H1 (cell line): ENCODE measurements at regions not wholly inside any gene's neighbourhood (a gene's known extent, or its start where the extent isn't known, plus 50 kb on each side); places are given as distances from the start of the nearest gene placed in this dataset.

Experiments used
- CTCF ChIA-PET: fragments of 300-600 bp; sonication (Branson Sonifier 250); formaldehyde crosslinking; loops from one replicate; lab custom pipeline; 2021; ENCODE audit not compliant: partially characterized antibody; lab: Charles Lee
- POLR2A ChIA-PET: fragments of 300-600 bp; sonication (Branson Sonifier 250); formaldehyde crosslinking; loops from one replicate; lab custom pipeline; 2021; ENCODE audit warnings: inconsistent platforms; ENCODE audit not compliant: partially characterized antibody; lab: Charles Lee
- DNase-seq, 2 experiments: peaks; one replicate each; pipeline versions ENCODE4 v3.0.0 to v3.0.0-alpha.2; 2010 to 2022; ENCODE audit warnings: low spot score in 2 of 2, low read depth in 1 of 2, mixed read lengths in 1 of 2
- FAIRE-seq: peaks from 2 replicates; lab custom pipeline; 2011; peaks lifted over from hg19 to GRCh38; lab: Jason Lieb, UNC
- H2AFZ ChIP-seq: 2 replicates; pipeline ENCODE4 v1.8.1; 2012; ENCODE audit warnings: low read length, inconsistent platforms
- H2AK5ac ChIP-seq: 2 replicates; pipeline ENCODE4 v1.6.1; 2013; ENCODE audit warnings: low read depth, low read length
- H2BK120ac ChIP-seq: replicated peaks from 2 replicates; pipeline ENCODE3; 2013; ENCODE audit warnings: low read depth, low read length, inconsistent platforms
- H2BK12ac ChIP-seq: 2 replicates; pipeline ENCODE4 v1.6.1; 2013; ENCODE audit warnings: low read depth, low read length
- H2BK15ac ChIP-seq: 2 replicates; pipeline ENCODE4 v1.6.1; 2013; ENCODE audit warnings: low read length
- H2BK20ac ChIP-seq: 2 replicates; pipeline ENCODE4 v1.6.1; 2013; ENCODE audit warnings: low read length
- H2BK5ac ChIP-seq: 2 replicates; pipeline ENCODE4 v1.6.1; 2013; ENCODE audit warnings: low read depth, low read length
- H3K14ac ChIP-seq: 2 replicates; pipeline ENCODE4 v1.6.1; 2013; ENCODE audit warnings: inconsistent platforms; ENCODE audit not compliant: insufficient read length
- H3K18ac ChIP-seq: 2 replicates; pipeline ENCODE4 v1.6.1; 2013; ENCODE audit warnings: low read length; ENCODE audit errors: extremely low read depth
- H3K23ac ChIP-seq: 2 replicates; pipeline ENCODE4 v1.6.1; 2013; ENCODE audit warnings: inconsistent platforms; ENCODE audit not compliant: insufficient read length
- H3K23me2 ChIP-seq: 2 replicates; pipeline ENCODE4 v1.6.1; 2013; ENCODE audit warnings: low read depth, low read length
- H3K27ac ChIP-seq: 2 replicates; pipeline ENCODE4 v1.6.1; 2011; ENCODE audit warnings: low read depth, low read length, inconsistent platforms
- H3K27me3 ChIP-seq, 4 experiments: replicated peaks in 1 of 4; 1 replicate in 1 of 4; 2 replicates in 3 of 4; pipeline versions ENCODE4 v1.6.1 to v1.8.1; 2011 to 2013; ENCODE audit warnings: low read length in 3 of 4, mild to moderate bottlenecking in 3 of 4, inconsistent platforms in 2 of 4, mixed read lengths in 2 of 4, moderate library complexity in 1 of 4; ENCODE audit not compliant: control insufficient read depth in 3 of 4, insufficient read depth in 3 of 4; ENCODE audit errors: extremely low read depth in 1 of 4
- H3K36me3 ChIP-seq, 4 experiments: 2 replicates each; pipeline versions ENCODE4 v1.6.1 to v1.8.1; 2011 to 2013; ENCODE audit warnings: mild to moderate bottlenecking in 4 of 4, low read length in 3 of 4, moderate library complexity in 2 of 4, control low read depth in 1 of 4, inconsistent platforms in 1 of 4; ENCODE audit not compliant: insufficient read depth in 4 of 4, control insufficient read depth in 2 of 4
- H3K4ac ChIP-seq: replicated peaks from 2 replicates; pipeline ENCODE3; 2013; ENCODE audit warnings: low read length, low read depth, mixed read lengths, inconsistent platforms; ENCODE audit not compliant: insufficient read length
- H3K4me1 ChIP-seq, 4 experiments: replicated peaks in 1 of 4; 1 replicate in 1 of 4; 2 replicates in 3 of 4; pipeline versions ENCODE4 v1.6.1 to v1.8.1; 2011 to 2013; ENCODE audit warnings: low read length in 3 of 4, inconsistent platforms in 2 of 4, mixed read lengths in 1 of 4; ENCODE audit not compliant: insufficient read depth in 4 of 4, control insufficient read depth in 3 of 4
- H3K4me2 ChIP-seq, 2 experiments: 2 replicates each; pipeline versions ENCODE4 v1.6.1 to v1.8.1; 2011 to 2013; ENCODE audit warnings: low read depth in 2 of 2, low read length in 2 of 2, control low read depth in 1 of 2, inconsistent platforms in 1 of 2, mild to moderate bottlenecking in 1 of 2; ENCODE audit not compliant: insufficient read depth in 1 of 2
- H3K4me3 ChIP-seq, 4 experiments: fragments of 200-600, 300-600 bp in 1 of 4; sonication (generic), shearing (Covaris generic), sonication (Bioruptor Twin) in 1 of 4; 2 replicates each; pipeline versions ENCODE4 v1.5.1 to v1.8.1; 2011 to 2016; ENCODE audit warnings: low read length in 4 of 4, low read depth in 3 of 4, control low read depth in 2 of 4, inconsistent platforms in 2 of 4, mild to moderate bottlenecking in 2 of 4, mixed read lengths in 1 of 4, moderate library complexity in 1 of 4; ENCODE audit not compliant: insufficient read depth in 2 of 4; ENCODE audit errors: extremely low read depth in 1 of 4
- H3K56ac ChIP-seq: replicated peaks from 2 replicates; pipeline ENCODE3; 2013; ENCODE audit warnings: low read depth, mild to moderate bottlenecking, mixed read lengths, low read length, inconsistent platforms; ENCODE audit not compliant: insufficient read length
- H3K79me1 ChIP-seq: 2 replicates; pipeline ENCODE4 v1.6.1; 2013; ENCODE audit warnings: low read depth, low read length, control low read depth
- H3K79me2 ChIP-seq, 2 experiments: 2 replicates each; pipeline versions ENCODE4 v1.6.1 to v1.8.1; 2012 to 2013; ENCODE audit warnings: low read length in 2 of 2, mild to moderate bottlenecking in 2 of 2, inconsistent platforms in 1 of 2; ENCODE audit not compliant: insufficient read depth in 2 of 2, control insufficient read depth in 1 of 2
- H3K9ac ChIP-seq, 4 experiments: replicated peaks in 1 of 4; 1 replicate in 1 of 4; 2 replicates in 3 of 4; pipeline versions ENCODE4 v1.6.1 to v1.8.1; 2011 to 2013; ENCODE audit warnings: low read depth in 3 of 4, low read length in 3 of 4, control low read depth in 2 of 4, mild to moderate bottlenecking in 2 of 4, moderate library complexity in 2 of 4, inconsistent platforms in 1 of 4; ENCODE audit errors: extremely low read depth in 1 of 4
- H3K9me3 ChIP-seq, 2 experiments: 2 replicates each; pipeline versions ENCODE4 v1.6.1 to v1.8.1; 2012 to 2013; ENCODE audit warnings: mild to moderate bottlenecking in 2 of 2, moderate library complexity in 2 of 2, control low read depth in 1 of 2, inconsistent platforms in 1 of 2, low read depth in 1 of 2, low read length in 1 of 2, mixed read lengths in 1 of 2; ENCODE audit not compliant: insufficient read depth in 2 of 2
- H4K20me1 ChIP-seq, 2 experiments: replicated peaks in 1 of 2; 2 replicates each; pipeline versions ENCODE3 to v1.8.1; 2011 to 2013; ENCODE audit warnings: inconsistent platforms in 2 of 2, low read length in 2 of 2, mild to moderate bottlenecking in 1 of 2; ENCODE audit not compliant: insufficient read depth in 2 of 2, control insufficient read depth in 1 of 2
- H4K5ac ChIP-seq: 2 replicates; pipeline ENCODE4 v1.6.1; 2013; ENCODE audit warnings: low read length, low read depth, mixed read lengths, inconsistent platforms; ENCODE audit not compliant: insufficient read length
- H4K8ac ChIP-seq: 2 replicates; pipeline ENCODE4 v1.8.0; 2013; ENCODE audit warnings: mild to moderate bottlenecking, moderate library complexity, low read length, inconsistent platforms; ENCODE audit not compliant: insufficient read depth; ENCODE audit errors: extremely low read depth
- H4K91ac ChIP-seq: replicated peaks from 2 replicates; pipeline ENCODE3; 2013; ENCODE audit warnings: low read length, mixed read lengths, inconsistent platforms; ENCODE audit not compliant: insufficient read length
- ATF2 ChIP-seq: IDR thresholded peaks from 2 replicates; pipeline ENCODE4 v1.6.1; 2012; ENCODE audit warnings: low read length, inconsistent platforms
- BRCA1 ChIP-seq: IDR thresholded peaks from 2 replicates; pipeline ENCODE4 v1.6.1; 2012; ENCODE audit warnings: low read depth, low read length, improper control_type of control experiment
- CBX5 ChIP-seq: fragments of 300-800, 300-1000 bp; sonication (generic); IDR thresholded peaks from 2 replicates; pipeline ENCODE4 v1.7.1; 2016; ENCODE audit warnings: antibody characterized with exemption, low read length, low read depth
- E2F6 ChIP-seq: IDR thresholded peaks from 2 replicates; pipeline ENCODE4 v1.6.1; 2012; ENCODE audit warnings: inconsistent platforms
- EZH2 ChIP-seq: fragments of 200-600 bp; sonication (generic); IDR thresholded peaks from 2 replicates; pipeline ENCODE4 v1.7.1; 2012; ENCODE audit warnings: low read depth, mild to moderate bottlenecking, moderate library complexity, low read length, inconsistent platforms; ENCODE audit not compliant: severe bottlenecking
- NRF1 ChIP-seq: IDR thresholded peaks from 2 replicates; pipeline ENCODE4 v1.6.1; 2011; ENCODE audit warnings: mild to moderate bottlenecking, low read depth, low read length, improper control_type of control experiment
- POU5F1 ChIP-seq: IDR thresholded peaks from 2 replicates; pipeline ENCODE4 v1.6.1; 2011; ENCODE audit warnings: low read depth, mild to moderate bottlenecking, low read length, moderate library complexity
- RFX5 ChIP-seq: IDR thresholded peaks from 2 replicates; pipeline ENCODE4 v1.6.1; 2011; ENCODE audit warnings: low read depth, low read length, improper control_type of control experiment, borderline replicate concordance
- SRF ChIP-seq: IDR thresholded peaks from 2 replicates; pipeline ENCODE4 v1.6.1; 2011; ENCODE audit warnings: mild to moderate bottlenecking, low read depth, low read length, moderate library complexity
- TBP ChIP-seq: IDR thresholded peaks from 2 replicates; pipeline ENCODE4 v1.6.1; 2011; ENCODE audit warnings: low read depth, low read length, improper control_type of control experiment
- WGBS, 2 experiments: shearing (Covaris generic) in 1 of 2; methylation state at CpG; one replicate each; pipeline versions ENCODE4 v1.1.6 to v1.1.7; 2013 to 2015; ENCODE audit warnings: low lambda C conversion rate in 2 of 2, mixed read lengths in 2 of 2, inconsistent platforms in 1 of 2, low coverage in 1 of 2, missing lambda C conversion rate in 1 of 2; ENCODE audit not compliant: insufficient replicate concordance in 2 of 2, insufficient coverage in 1 of 2, insufficient read length in 1 of 2; ENCODE audit errors: extremely low coverage in 1 of 2, missing lambda C conversion rate in 1 of 2; 5-methylcytosine and 5-hydroxymethylcytosine counted together

- Histone ChIP-seq H3K4me1 (peaks cover 0 to 5% (median 2%) of the 10 kb centered on the region in 4 experiments; a peak in 3 of 7 replicates), H3K18ac (no peak overlapping the region), H3K56ac (no peak overlapping the region), H2BK20ac (no peak overlapping the region), H3K79me1 (no peaks in the 10 kb centered on the region; the same call in 1 of the 2 replicates), H3K23ac (no peak overlapping the region), H3K27me3 (no peaks in the 10 kb centered on the region), H2BK5ac (no peak overlapping the region), H3K9me3 (peaks cover 4 to 8% of the 10 kb centered on the region in 2 experiments; a peak in 2 of 4 replicates), H4K20me1 (no peaks in the 10 kb centered on the region), H3K27ac (no peak overlapping the region), H3K4me2 (no peak overlapping the region), H2BK120ac (no peak overlapping the region), H3K14ac (no peak overlapping the region), H2AFZ (no peak overlapping the region), H2AK5ac (no peak overlapping the region), H4K91ac (no peak overlapping the region), H2BK15ac (no peak overlapping the region), H4K8ac (no peak overlapping the region), H3K9ac (no peak overlapping the region), H3K4me3 (no peak overlapping the region), H2BK12ac (no peak overlapping the region), H3K4ac (no peak overlapping the region), H3K36me3 (no peaks in the 10 kb centered on the region), H4K5ac (no peak overlapping the region), H3K23me2 (no peaks in the 10 kb centered on the region; the same call in 1 of the 2 replicates), H3K79me2 (no peaks in the 10 kb centered on the region)
- ChIA-PET POLR2A (interaction anchor here (1.5 kb wide), 1 partner anchor 263 kb away, joined by 3 read pairs; the partner anchor contains the start of genes NKIRAS1 and RPL15), CTCF (no interaction called here)
- WGBS, 2 experiments = 70% methylated on average over 9 of the region's 9 CpGs; no CpG with 5 or more reads in 1 of the 2 experiments
- FAIRE-seq (no peak), DNase-seq (no peak)
- TF ChIP-seq EZH2 (no peak), TBP (no peak), POU5F1 (no peak), E2F6 (no peak), NRF1 (no peak), SRF (no peak), CBX5 (no peak), BRCA1 (no peak), RFX5 (no peak), ATF2 (no peak)
Measured at GRCh38 chr3:23653647-23654525, 151.9 kb upstream of the UBE2E1 start.
